ENCODE measurements at regions not wholly inside any gene's neighbourhood (a gene's known extent, or its start where the extent isn't known, plus 50 kb on each side); places are given as distances from the start of the nearest gene placed in this dataset.

DNA sequence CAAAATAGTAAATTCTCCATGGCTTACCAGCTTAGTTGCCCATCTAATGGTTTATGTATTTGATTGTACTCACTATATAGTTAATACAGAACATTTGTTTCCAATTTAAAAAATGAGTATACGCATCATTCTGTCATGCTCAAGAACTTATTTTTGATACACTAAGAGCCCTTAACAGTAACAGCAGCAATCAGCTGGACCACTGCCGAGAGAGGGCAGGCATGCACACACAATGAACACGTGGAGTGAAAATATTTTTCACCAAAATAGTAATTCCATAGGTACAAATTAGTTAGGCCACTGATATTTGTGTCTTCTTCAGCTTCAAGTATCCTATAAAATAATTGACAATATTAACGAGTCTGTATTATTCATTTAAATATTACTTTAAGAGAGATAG is 109.9 kb downstream of the KLF12 start:
- Histone ChIP-seq H3K4me3 (ENCODE audit: insufficient read depth, low read depth, low read length) (no peak overlapping the region), H3K9me3 (ENCODE audit: control insufficient read depth, insufficient read depth, low read length) (no peaks in the 10 kb centered on the region), H2BK120ac (ENCODE audit: low read depth, low read length) (no peak overlapping the region), H3K56ac (ENCODE audit: extremely low read depth, insufficient read depth, low read length) (no peak overlapping the region), H3K4me2 (ENCODE audit: low read depth, low read length) (no peak overlapping the region), H2BK5ac (ENCODE audit: low read depth, low read length, poor library complexity, severe bottlenecking) (no peak overlapping the region), H2AFZ (replicated peaks; ENCODE audit: low read length, poor library complexity) (no peak overlapping the region), H2BK15ac (ENCODE audit: low read depth, low read length) (no peak overlapping the region), H2AK5ac (ENCODE audit: low read depth, low read length) (no peak overlapping the region), H3K14ac (replicated peaks; ENCODE audit: low read depth, low read length) (no peak overlapping the region), H3K27me3 (ENCODE audit: control insufficient read depth, insufficient read depth, low read length) (no peaks in the 10 kb centered on the region), H3K4ac (ENCODE audit: low read depth, low read length) (no peak overlapping the region), H3K18ac (ENCODE audit: low read depth, low read length) (no peak overlapping the region), H3K36me3 (ENCODE audit: control insufficient read depth, insufficient read depth, low read length) (no peaks in the 10 kb centered on the region), H3K4me1 (ENCODE audit: control insufficient read depth, insufficient read depth, low read length) (no peaks in the 10 kb centered on the region), H2AK9ac (replicated peaks; ENCODE audit: low read depth, low read length, poor library complexity) (no peak overlapping the region), H4K5ac (ENCODE audit: low read depth, low read length) (no peak overlapping the region), H3K27ac (ENCODE audit: insufficient read depth, low read length) (no peak overlapping the region), H3K9me1 (ENCODE audit: insufficient read depth, low read length) (no peaks in the 10 kb centered on the region), H4K8ac (ENCODE audit: low read depth in 2 of 2, low read length in 2 of 2) (no peak overlapping the region), H3K23ac (ENCODE audit: low read depth, low read length) (no peak overlapping the region), H2BK20ac (ENCODE audit: low read depth, low read length) (no peak overlapping the region), H4K91ac (ENCODE audit: insufficient read depth, low read depth, low read length) (no peak overlapping the region), H3K79me1 (ENCODE audit: low read depth in 1 of 2, low read length in 2 of 2) (peaks cover 36 to 47% of the 10 kb centered on the region in 2 experiments), H3K9ac (ENCODE audit: low read depth, low read length) (no peak overlapping the region), H4K20me1 (ENCODE audit: insufficient read depth, low read length) (no peaks in the 10 kb centered on the region; the same call in 1 of the 2 replicates)
- dilution Hi-C loops (cut with HindIII; ENCODE audit: low sequenced_read_pairs, unreplicated experiment) (no loop called here), in situ Hi-C loops (cut with MboI; ENCODE audit: low sequenced_read_pairs) (no loop called here), intact Hi-C loops (cut with micrococcal nuclease) (no loop called here)
- no CpG with 5 or more reads among the region's 4 CpGs for WGBS, 2 experiments (ENCODE audit: extremely low coverage in 2 of 2, insufficient read length in 1 of 2)
- BruUV-seq (replicated peaks), result no TSS peak
- TF ChIP-seq FOS (IDR thresholded peaks at IDR 0.05; ENCODE audit: low read depth, low read length), result no peak
- TF ChIP-seq RCOR1 (IDR thresholded peaks at IDR 0.05; ENCODE audit: insufficient replicate concordance, low read length), result no peak
- TF ChIP-seq CEBPB (IDR thresholded peaks at IDR 0.05; ENCODE audit: low read depth, low read length), result no peak
- TF ChIP-seq POLR2A (IDR thresholded peaks at IDR 0.05; ENCODE audit: low read depth, low read length), result no peak
- ChIA-PET POLR2A (ENCODE audit: unreplicated experiment) (interaction anchor here (0.7 kb wide), 1 partner anchor 204 kb away, joined by 10 read pairs; no protein-coding TSS in a partner anchor), CTCF (interaction anchor here (0.6 kb wide), 1 partner anchor 19 kb away, joined by 3 read pairs; no protein-coding TSS in a partner anchor)
- DNase-seq, result no peak
- ATAC-seq (ENCODE audit: low read depth), result no peak
